ENCODE measurements at regions not wholly inside any gene's neighbourhood (a gene's known extent, or its start where the extent isn't known, plus 50 kb on each side); places are given as distances from the start of the nearest gene placed in this dataset.

GRCh38 chr4:96164814-96165351 is 325.0 kb downstream of the PDHA2 start:
- TF ChIP-seq CTCF (IDR thresholded peaks at IDR 0.05) (no peak), POLR2A (IDR thresholded peaks at IDR 0.05) (no peak)
